ENCODE measurements at regions not wholly inside any gene's neighbourhood (a gene's known extent, or its start where the extent isn't known, plus 50 kb on each side); places are given as distances from the start of the nearest gene placed in this dataset.
"Not testable (repeated sequence)": the region's sequence is repeated elsewhere in the genome, so short reads cannot be mapped to it uniquely, and the experiment has no call there.

- DNase-seq (peak; percentile 19 to 78), ATAC-seq (ENCODE audit: low FRiP score in 2 of 2) (no peak)
- H3K36me3 ChIP-seq = no peaks in the 10 kb centered on the region
- H3K4me3 ChIP-seq = no peak overlapping the region
- no peak overlapping the region for H3K27ac ChIP-seq
- H3K9me3 ChIP-seq = no peaks in the 10 kb centered on the region
- H3K4me1 ChIP-seq = peaks cover 0 to 6% (median 2%) of the 10 kb centered on the region in 4 donors
- H3K27me3 ChIP-seq = no peaks in the 10 kb centered on the region
- TF ChIP-seq EP300 (IDR thresholded peaks at IDR 0.05) (no peak), POLR2A (IDR thresholded peaks at IDR 0.05) (no peak), POLR2AphosphoS5 (IDR thresholded peaks at IDR 0.05) (no peak), CTCF (IDR thresholded peaks at IDR 0.05) (no peak)
- 92 to 94% methylated on average over 32 to 40 of the region's 40 CpGs for whole genome bisulfite sequencing, 2 donors
Observed at GRCh38 chr6:170057961-170058877, 232.7 kb downstream of the DLL1 start.

- no peaks in the 10 kb centered on the region for H3K27me3 ChIP-seq
- TF ChIP-seq CTCF (IDR thresholded peaks at IDR 0.05) (no peak), POLR2AphosphoS5 (IDR thresholded peaks at IDR 0.05) (no peak), EP300 (IDR thresholded peaks at IDR 0.05) (no peak), POLR2A (IDR thresholded peaks at IDR 0.05) (no peak)
- WGBS, 2 donors = 85 to 93% methylated on average over 16 of the region's 16 CpGs
- H3K36me3 ChIP-seq = no peaks in the 10 kb centered on the region
- H3K4me3 ChIP-seq = no peak overlapping the region
- DNase-seq = peak; percentile 9 to 29
- peaks cover 0 to 6% (median 2%) of the 10 kb centered on the region in 4 donors for H3K4me1 ChIP-seq
- no peak overlapping the region for H3K27ac ChIP-seq
- ATAC-seq (ENCODE audit: low FRiP score in 2 of 2) = no peak
- H3K9me3 ChIP-seq = no peaks in the 10 kb centered on the region
Observed at GRCh38 chr6:170057034-170057734, 233.7 kb downstream of the DLL1 start.

- no peaks in the 10 kb centered on the region for H3K27me3 ChIP-seq
- H3K27ac ChIP-seq = no peak overlapping the region
- TF ChIP-seq POLR2A (IDR thresholded peaks at IDR 0.05) = no peak
- no peak for TF ChIP-seq POLR2AphosphoS5 (IDR thresholded peaks at IDR 0.05)
- TF ChIP-seq EP300 (IDR thresholded peaks at IDR 0.05) = no peak
- TF ChIP-seq CTCF (IDR thresholded peaks at IDR 0.05) = no peak
- DNase-seq (peak; percentile 12 to 65), ATAC-seq (ENCODE audit: low FRiP score in 2 of 2) (no peak)
- H3K4me1 ChIP-seq = peaks cover 0 to 6% (median 2%) of the 10 kb centered on the region in 4 donors
- 87 to 90% methylated on average over 7 to 11 of the region's 11 CpGs for WGBS, 2 donors
- H3K36me3 ChIP-seq = no peaks in the 10 kb centered on the region
- H3K9me3 ChIP-seq = no peaks in the 10 kb centered on the region
- H3K4me3 ChIP-seq = no peak overlapping the region
Observed at GRCh38 chr6:170056278-170056711, 234.6 kb downstream of the DLL1 start.

GRCh38 chr6:170055797-170056196 is 235.1 kb downstream of the DLL1 start:
- DNase-seq = peak; percentile 4 to 30
- H3K4me1 ChIP-seq; H3K4me3 ChIP-seq; H3K9me3 ChIP-seq; H3K27me3 ChIP-seq; ATAC-seq (ENCODE audit: low FRiP score in 2 of 2); H3K36me3 ChIP-seq; H3K27ac ChIP-seq: not testable (repeated sequence)
- 94 to 95% methylated on average over 12 to 14 of the region's 14 CpGs for WGBS, 2 donors

GRCh38 chr6:170053966-170054661 is 236.8 kb downstream of the DLL1 start:
- Histone ChIP-seq H3K4me1 (peaks cover 5 to 15% (median 7%) of the 10 kb centered on the region in 4 donors), H3K27me3 (no peaks in the 10 kb centered on the region), H3K4me3 (no peak overlapping the region), H3K36me3 (no peaks in the 10 kb centered on the region), H3K27ac (no peak overlapping the region), H3K9me3 (no peaks in the 10 kb centered on the region)
- WGBS, 2 donors = 83 to 88% methylated on average over 18 of the region's 18 CpGs
- ATAC-seq (ENCODE audit: low FRiP score in 2 of 2) (no peak), DNase-seq (peak; percentile 8 to 16)
- TF ChIP-seq EP300 (IDR thresholded peaks at IDR 0.05) = no peak
- no peak for TF ChIP-seq POLR2A (IDR thresholded peaks at IDR 0.05)
- TF ChIP-seq POLR2AphosphoS5 (IDR thresholded peaks at IDR 0.05) = no peak
- TF ChIP-seq CTCF (IDR thresholded peaks at IDR 0.05) = no peak

Measured in upper lobe of left lung (tissue), 6 donors.